GM12891 (cell line): ENCODE measurements at regions not wholly inside any gene's neighbourhood (a gene's known extent, or its start where the extent isn't known, plus 50 kb on each side); places are given as distances from the start of the nearest gene placed in this dataset.

ENCODE experiments used
- PAX5 ChIP-seq: IDR thresholded peaks from 2 replicates; pipeline ENCODE4 v1.6.1; 2011; ENCODE audit warnings: low read length, moderate library complexity, mild to moderate bottlenecking; ENCODE audit not compliant: insufficient read depth, severe bottlenecking
- POLR2A ChIP-seq: IDR thresholded peaks from 2 replicates; pipeline ENCODE4 v1.6.1; 2011; ENCODE audit warnings: low read depth, low read length, control low read depth
- POLR2AphosphoS5 ChIP-seq: IDR thresholded peaks from 2 replicates; pipeline ENCODE4 v1.6.1; 2011; ENCODE audit warnings: low read depth, low read length, control low read depth
- POU2F2 ChIP-seq: IDR thresholded peaks from 2 replicates; pipeline ENCODE4 v1.6.1; 2011; ENCODE audit warnings: low read depth, mild to moderate bottlenecking, control low read depth, low read length, moderate library complexity
- SPI1 ChIP-seq: IDR thresholded peaks from 2 replicates; pipeline ENCODE4 v1.6.1; 2011; ENCODE audit warnings: low read depth, low read length, control low read depth
- TAF1 ChIP-seq: IDR thresholded peaks from 2 replicates; pipeline ENCODE4 v1.6.1; 2011; ENCODE audit warnings: low read depth, low read length, control low read depth

GRCh38 chr1:102365071-102365470 is 368.3 kb upstream of the OLFM3 start:
- no peak for TF ChIP-seq POLR2A
- no peak for TF ChIP-seq POLR2AphosphoS5
- TF ChIP-seq POU2F2 = no peak
- no peak for TF ChIP-seq TAF1
- no peak for TF ChIP-seq SPI1
- TF ChIP-seq PAX5 = no peak
